ENCODE measurements at regions not wholly inside any gene's neighbourhood (a gene's known extent, or its start where the extent isn't known, plus 50 kb on each side); places are given as distances from the start of the nearest gene placed in this dataset.

DNA sequence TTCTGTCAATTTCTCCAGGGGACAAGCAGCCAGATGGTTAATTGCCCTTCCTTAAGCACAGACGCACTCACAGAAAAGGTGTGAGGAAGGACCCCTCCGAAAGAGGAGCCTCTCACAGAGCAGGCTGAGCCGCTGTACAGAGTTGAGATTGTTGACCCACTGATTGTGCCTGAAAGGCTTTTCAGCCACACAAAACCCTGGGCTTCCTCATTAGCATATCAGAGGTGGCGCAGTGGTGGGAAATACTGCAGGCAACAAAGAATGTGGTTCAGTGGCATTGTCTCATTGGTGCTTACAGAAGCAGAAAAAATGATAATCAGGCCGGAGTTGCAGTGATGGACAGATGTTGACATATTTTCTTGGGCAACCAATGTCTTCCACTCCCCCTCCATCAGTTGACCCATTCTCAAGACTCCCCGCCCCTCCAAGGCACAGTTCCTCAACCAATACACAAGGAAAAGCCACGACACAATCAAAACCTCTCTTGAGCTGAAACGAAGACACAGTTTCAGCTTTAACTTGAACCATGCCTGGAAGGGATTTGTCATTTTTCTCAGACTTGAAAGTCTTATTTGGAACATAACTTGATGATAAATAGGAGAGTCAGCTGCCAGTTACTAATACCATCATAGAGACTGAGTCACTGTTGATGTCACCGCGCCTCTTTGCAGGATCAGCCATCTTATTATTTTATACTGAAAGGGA, 53.1 kb downstream of the ATXN3L start:
- DNase-seq (ENCODE audit: insufficient read length, low spot score) (no peak), FAIRE-seq (no peak)
- TF ChIP-seq, protein P1, sequence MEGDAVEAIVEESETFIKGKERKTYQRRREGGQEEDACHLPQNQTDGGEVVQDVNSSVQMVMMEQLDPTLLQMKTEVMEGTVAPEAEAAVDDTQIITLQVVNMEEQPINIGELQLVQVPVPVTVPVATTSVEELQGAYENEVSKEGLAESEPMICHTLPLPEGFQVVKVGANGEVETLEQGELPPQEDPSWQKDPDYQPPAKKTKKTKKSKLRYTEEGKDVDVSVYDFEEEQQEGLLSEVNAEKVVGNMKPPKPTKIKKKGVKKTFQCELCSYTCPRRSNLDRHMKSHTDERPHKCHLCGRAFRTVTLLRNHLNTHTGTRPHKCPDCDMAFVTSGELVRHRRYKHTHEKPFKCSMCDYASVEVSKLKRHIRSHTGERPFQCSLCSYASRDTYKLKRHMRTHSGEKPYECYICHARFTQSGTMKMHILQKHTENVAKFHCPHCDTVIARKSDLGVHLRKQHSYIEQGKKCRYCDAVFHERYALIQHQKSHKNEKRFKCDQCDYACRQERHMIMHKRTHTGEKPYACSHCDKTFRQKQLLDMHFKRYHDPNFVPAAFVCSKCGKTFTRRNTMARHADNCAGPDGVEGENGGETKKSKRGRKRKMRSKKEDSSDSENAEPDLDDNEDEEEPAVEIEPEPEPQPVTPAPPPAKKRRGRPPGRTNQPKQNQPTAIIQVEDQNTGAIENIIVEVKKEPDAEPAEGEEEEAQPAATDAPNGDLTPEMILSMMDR (IDR thresholded peaks at IDR 0.05; ENCODE audit: insufficient read depth, missing control alignments) = no peak

DNA sequence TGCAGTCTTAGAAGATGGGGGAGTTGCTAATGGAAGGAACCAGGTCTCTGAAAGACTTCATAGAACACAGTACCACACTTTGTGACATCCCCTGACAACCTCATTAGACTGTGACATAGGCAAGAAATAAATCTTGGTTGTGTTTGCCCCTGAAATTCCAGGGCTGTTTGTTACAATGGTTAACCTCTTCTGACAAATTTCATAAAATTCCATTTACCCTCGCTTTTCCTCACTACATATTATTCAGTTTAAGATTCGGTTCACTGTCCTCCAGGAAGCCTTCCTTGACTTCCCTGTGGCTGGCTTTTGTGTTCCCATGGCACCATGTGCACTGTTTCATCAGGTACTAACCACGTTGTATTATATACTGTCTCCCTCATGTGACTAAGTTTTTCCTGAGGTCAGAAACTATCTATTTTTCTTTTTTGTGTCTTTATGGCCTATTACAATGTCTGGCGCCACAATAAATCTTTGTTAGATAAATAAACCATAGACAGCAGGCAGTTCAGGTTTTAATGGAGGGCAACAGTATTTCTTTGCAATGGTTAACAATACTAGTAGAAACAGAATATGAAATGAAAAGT, 54.2 kb downstream of the ATXN3L start:
- TF ChIP-seq, protein P1 (IDR thresholded peaks at IDR 0.05; ENCODE audit: insufficient read depth, missing control alignments) = no peak
- DNase-seq (ENCODE audit: insufficient read length, low spot score) (no peak), FAIRE-seq (no peak)

DNA sequence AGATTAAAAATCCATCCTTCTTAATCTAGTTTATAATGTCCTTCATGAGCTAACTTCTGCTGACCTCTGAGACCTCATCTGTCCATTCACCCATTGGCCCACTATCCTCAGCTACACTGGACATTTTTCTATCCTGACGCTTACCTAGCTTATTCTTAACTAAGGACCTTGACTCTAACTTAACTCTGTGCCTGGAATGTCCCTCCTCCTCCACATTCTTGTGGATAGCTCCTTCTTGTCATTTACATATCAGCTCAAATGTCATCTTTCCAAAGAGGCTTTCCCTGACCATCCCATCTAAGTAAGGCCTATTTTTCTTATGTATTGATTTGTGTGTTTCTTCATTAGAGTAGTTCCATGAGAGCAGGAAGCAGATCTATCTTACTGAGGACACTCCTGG, 54.7 kb downstream of the ATXN3L start:
- TF ChIP-seq, protein P1 (IDR thresholded peaks at IDR 0.05; ENCODE audit: insufficient read depth, missing control alignments) = no peak
- DNase-seq (ENCODE audit: insufficient read length, low spot score) = no peak
- FAIRE-seq = no peak

DNA sequence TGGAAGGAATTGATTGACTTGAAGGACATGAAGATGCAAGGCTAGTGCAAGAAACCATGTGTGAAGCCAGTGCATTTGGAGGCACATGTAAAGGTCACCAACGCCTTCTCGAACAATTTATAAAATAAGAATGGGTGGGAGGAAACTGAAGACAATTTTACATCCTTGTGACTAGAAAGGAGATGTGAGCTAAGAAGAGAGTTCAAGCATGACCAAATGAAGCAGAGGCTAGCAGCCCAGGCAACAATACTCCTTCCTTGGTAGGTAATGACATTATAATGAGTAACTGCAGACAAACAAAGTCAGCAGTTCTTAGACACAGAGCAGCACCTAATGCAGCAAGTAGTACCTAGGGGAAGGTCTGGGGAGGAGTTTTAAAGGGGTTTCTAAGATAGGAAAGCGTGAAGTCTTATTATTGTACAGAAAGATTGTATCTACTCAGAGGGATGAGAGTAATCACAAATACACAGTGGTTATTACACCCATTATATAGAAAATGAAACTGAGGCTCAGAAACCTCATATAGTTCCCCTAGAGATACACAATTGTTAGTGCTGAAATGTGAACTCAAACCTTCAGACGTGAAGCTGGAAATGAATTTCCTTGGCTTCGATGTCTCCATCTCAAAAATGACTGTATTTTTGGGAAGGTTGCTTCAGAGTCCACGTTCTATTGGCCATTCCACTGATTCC, 56.1 kb downstream of the ATXN3L start:
- TF ChIP-seq, protein P1 (IDR thresholded peaks at IDR 0.05; ENCODE audit: insufficient read depth, missing control alignments) = no peak
- no peak for DNase-seq (ENCODE audit: insufficient read length, low spot score)
- FAIRE-seq = no peak

DNA sequence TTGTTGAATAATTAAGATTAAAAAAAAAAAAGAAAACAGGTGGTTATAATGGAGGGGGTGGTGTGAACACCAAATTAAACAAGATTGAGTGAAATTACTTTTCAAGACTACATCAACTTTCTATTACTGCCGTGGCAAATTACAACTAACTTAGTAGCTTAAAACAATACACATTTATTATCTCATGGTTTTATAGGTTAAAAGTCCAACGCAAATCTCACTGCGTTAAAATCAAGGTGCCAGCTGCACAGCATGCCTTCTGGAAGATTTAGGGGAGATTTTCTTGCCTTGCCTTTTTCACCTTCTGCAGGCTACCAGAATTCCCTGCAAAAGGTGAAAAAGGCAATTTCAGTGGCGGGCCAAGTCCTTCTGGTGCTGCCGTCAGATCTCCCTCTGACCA, 58.5 kb downstream of the ATXN3L start:
- FAIRE-seq (no peak), DNase-seq (ENCODE audit: insufficient read length, low spot score) (no peak)
- TF ChIP-seq, protein P1 (IDR thresholded peaks at IDR 0.05; ENCODE audit: insufficient read depth, missing control alignments) = no peak

DNA sequence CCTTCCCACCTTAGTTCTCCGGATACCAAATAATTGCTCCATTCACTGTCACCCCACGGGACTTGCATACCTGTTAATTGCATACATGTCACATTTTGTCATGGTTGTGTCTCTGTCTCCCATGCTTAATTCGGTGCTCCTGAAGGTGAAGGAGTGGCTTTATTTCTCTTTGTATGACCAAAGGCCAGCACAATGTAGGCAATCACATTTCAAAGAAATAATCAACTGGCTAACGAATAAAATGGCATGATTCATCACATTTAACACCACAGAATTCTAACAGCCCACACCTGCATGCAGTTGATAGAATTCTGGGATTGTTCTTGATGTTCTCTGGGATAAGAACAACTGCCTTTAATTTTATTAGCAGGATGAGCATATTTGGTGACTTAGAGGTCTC, 59.3 kb downstream of the ATXN3L start:
- FAIRE-seq (no peak), DNase-seq (ENCODE audit: insufficient read length, low spot score) (no peak)
- TF ChIP-seq, protein P1 (IDR thresholded peaks at IDR 0.05; ENCODE audit: insufficient read depth, missing control alignments) = no peak

DNA sequence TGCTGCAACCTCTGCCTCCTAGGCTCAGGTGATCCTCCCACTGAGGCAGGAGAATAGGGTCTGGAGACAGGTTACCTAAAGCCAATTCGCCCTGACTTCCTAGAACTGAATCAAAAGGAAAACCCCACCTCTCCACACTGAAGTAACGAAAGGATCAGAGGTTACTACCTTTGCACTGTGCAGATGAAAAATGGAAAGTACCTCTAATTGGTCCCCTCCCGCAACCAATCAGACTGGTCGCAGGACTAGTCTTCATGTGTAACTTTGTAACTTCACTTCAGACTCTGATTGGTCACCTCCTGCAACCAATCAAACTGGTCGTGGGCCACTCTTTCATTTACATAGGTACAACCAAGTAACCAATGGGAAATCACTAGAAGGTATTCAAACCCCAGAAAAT, 61.1 kb downstream of the ATXN3L start:
- no peak for FAIRE-seq
- DNase-seq (ENCODE audit: insufficient read length, low spot score) = no peak

More for the DNA sequence above, 61.1 kb downstream of the ATXN3L start:
- TF ChIP-seq, protein P1 (IDR thresholded peaks at IDR 0.05; ENCODE audit: insufficient read depth, missing control alignments) = no peak
